ENCODE measurements at regions not wholly inside any gene's neighbourhood (a gene's known extent, or its start where the extent isn't known, plus 50 kb on each side); places are given as distances from the start of the nearest gene placed in this dataset.

GRCh38 chr16:17692484-17692883 is 221.7 kb upstream of the XYLT1 start:
- no peak overlapping the region for H3K27ac ChIP-seq (ENCODE audit: low read depth, low read length)
- no peak overlapping the region for H3K9ac ChIP-seq (ENCODE audit: low read depth, low read length)
- no peak overlapping the region for H3K4me3 ChIP-seq (ENCODE audit: low read depth, low read length)
- H3K9me3 ChIP-seq (ENCODE audit: control insufficient read depth, insufficient read depth, low read length): no peaks in the 10 kb centered on the region
- no peaks in the 10 kb centered on the region for H3K36me3 ChIP-seq (ENCODE audit: control insufficient read depth, insufficient read depth, low read length)
- H3K4me1 ChIP-seq (ENCODE audit: control insufficient read depth, insufficient read depth, low read length): no peaks in the 10 kb centered on the region; the same call in 1 of the 2 replicates
- H3K27me3 ChIP-seq (ENCODE audit: control insufficient read depth, insufficient read depth, low read length): no peaks in the 10 kb centered on the region

GRCh38 chr16:17691899-17692176 is 221.1 kb upstream of the XYLT1 start:
- Histone ChIP-seq H3K27ac (ENCODE audit: low read depth, low read length) (no peak overlapping the region), H3K36me3 (ENCODE audit: control insufficient read depth, insufficient read depth, low read length) (no peaks in the 10 kb centered on the region), H3K4me3 (ENCODE audit: low read depth, low read length) (no peak overlapping the region), H3K9ac (ENCODE audit: low read depth, low read length) (no peak overlapping the region), H3K4me1 (ENCODE audit: control insufficient read depth, insufficient read depth, low read length) (no peaks in the 10 kb centered on the region; the same call in 1 of the 2 replicates), H3K9me3 (ENCODE audit: control insufficient read depth, insufficient read depth, low read length) (no peaks in the 10 kb centered on the region), H3K27me3 (ENCODE audit: control insufficient read depth, insufficient read depth, low read length) (no peaks in the 10 kb centered on the region)

- H3K27ac ChIP-seq (ENCODE audit: low read depth, low read length): no peak overlapping the region
- no peak overlapping the region for H3K4me3 ChIP-seq (ENCODE audit: low read depth, low read length)
- no peaks in the 10 kb centered on the region for H3K9me3 ChIP-seq (ENCODE audit: control insufficient read depth, insufficient read depth, low read length)
- H3K9ac ChIP-seq (ENCODE audit: low read depth, low read length): no peak overlapping the region
- H3K27me3 ChIP-seq (ENCODE audit: control insufficient read depth, insufficient read depth, low read length): no peaks in the 10 kb centered on the region
- H3K4me1 ChIP-seq (ENCODE audit: control insufficient read depth, insufficient read depth, low read length): no peaks in the 10 kb centered on the region; the same call in 1 of the 2 replicates
- H3K36me3 ChIP-seq (ENCODE audit: control insufficient read depth, insufficient read depth, low read length): no peaks in the 10 kb centered on the region
Observed at GRCh38 chr16:17691106-17691898, 220.5 kb upstream of the XYLT1 start.

- Histone ChIP-seq H3K4me3 (ENCODE audit: low read depth, low read length) (no peak overlapping the region), H3K9ac (ENCODE audit: low read depth, low read length) (no peak overlapping the region), H3K4me1 (ENCODE audit: control insufficient read depth, insufficient read depth, low read length) (no peaks in the 10 kb centered on the region), H3K27me3 (ENCODE audit: control insufficient read depth, insufficient read depth, low read length) (no peaks in the 10 kb centered on the region), H3K9me3 (ENCODE audit: control insufficient read depth, insufficient read depth, low read length) (peaks cover under 1% of the 10 kb centered on the region), H3K27ac (ENCODE audit: low read depth, low read length) (no peak overlapping the region), H3K36me3 (ENCODE audit: control insufficient read depth, insufficient read depth, low read length) (no peaks in the 10 kb centered on the region)
Observed at GRCh38 chr16:17685447-17685846, 214.7 kb upstream of the XYLT1 start.

DNA sequence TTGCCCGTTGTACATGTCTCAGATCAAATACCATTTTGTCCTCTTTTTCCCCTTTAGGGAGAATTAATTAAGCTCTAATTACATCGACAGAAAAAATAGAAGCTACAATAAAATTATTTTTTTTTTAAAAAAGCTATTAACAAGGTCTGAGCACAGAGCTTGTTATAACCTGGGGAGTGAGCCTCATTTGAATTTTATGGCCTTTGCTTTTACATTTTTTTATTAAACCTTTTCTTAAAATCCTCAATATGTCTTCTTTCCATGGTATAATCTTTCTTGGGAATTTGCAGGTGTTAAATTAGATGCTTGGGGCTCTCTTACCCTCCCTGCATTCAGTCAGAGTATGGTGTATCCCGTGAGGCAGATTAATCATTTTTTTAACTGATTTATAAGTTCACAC is 212.5 kb upstream of the XYLT1 start:
- Histone ChIP-seq H3K27ac (ENCODE audit: low read depth, low read length) (no peak overlapping the region), H3K36me3 (ENCODE audit: control insufficient read depth, insufficient read depth, low read length) (no peaks in the 10 kb centered on the region), H3K4me3 (ENCODE audit: low read depth, low read length) (no peak overlapping the region), H3K9me3 (ENCODE audit: control insufficient read depth, insufficient read depth, low read length) (peaks cover 8% of the 10 kb centered on the region), H3K27me3 (ENCODE audit: control insufficient read depth, insufficient read depth, low read length) (no peaks in the 10 kb centered on the region), H3K4me1 (ENCODE audit: control insufficient read depth, insufficient read depth, low read length) (no peaks in the 10 kb centered on the region; the same call in 1 of the 2 replicates), H3K9ac (ENCODE audit: low read depth, low read length) (no peak overlapping the region)

DNA sequence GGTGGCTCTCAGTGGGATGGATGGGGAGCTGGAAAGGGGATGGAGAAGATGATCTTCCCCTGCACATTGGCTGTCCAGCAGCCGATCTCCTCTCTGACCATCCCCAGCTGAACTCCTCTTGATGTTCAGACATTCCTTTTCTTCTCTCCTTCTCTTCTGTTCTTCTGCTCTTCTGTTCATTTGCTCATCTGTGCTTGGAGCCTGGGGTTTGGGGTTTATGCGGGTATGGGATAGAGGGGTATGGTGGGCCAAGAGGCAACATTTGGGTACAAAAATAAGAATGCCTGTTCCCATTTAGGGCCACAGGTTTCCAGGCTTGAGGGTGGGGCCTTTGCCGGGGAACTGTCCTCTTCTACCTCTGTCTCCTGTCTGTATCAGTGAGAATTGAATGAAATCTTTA is 205.4 kb upstream of the XYLT1 start:
- Histone ChIP-seq H3K9ac (ENCODE audit: low read depth, low read length) (no peak overlapping the region), H3K27me3 (ENCODE audit: control insufficient read depth, insufficient read depth, low read length) (no peaks in the 10 kb centered on the region), H3K36me3 (ENCODE audit: control insufficient read depth, insufficient read depth, low read length) (no peaks in the 10 kb centered on the region), H3K27ac (ENCODE audit: low read depth, low read length) (no peak overlapping the region), H3K4me1 (ENCODE audit: control insufficient read depth, insufficient read depth, low read length) (no peaks in the 10 kb centered on the region; the same call in 1 of the 2 replicates), H3K4me3 (ENCODE audit: low read depth, low read length) (no peak overlapping the region), H3K9me3 (ENCODE audit: control insufficient read depth, insufficient read depth, low read length) (peaks cover 8% of the 10 kb centered on the region)

DNA sequence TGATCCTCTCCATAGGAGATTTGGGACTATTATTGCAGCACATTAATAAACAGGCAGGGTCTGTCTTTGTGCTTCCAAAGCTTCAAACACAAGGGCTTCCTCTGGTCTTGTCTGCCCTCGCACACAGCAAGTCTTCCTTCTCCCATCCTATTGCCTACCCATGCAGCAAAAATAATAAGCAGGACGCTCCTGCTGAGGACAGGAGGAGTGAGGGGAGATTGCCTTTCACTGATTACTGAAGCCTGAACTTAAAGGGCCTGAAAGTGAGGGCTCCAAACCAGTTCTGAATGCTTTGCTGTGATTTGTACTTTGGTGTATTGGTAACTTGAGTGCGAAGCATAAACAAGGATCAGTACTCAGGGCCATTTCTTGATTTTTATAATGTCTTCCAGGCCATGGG is 197.6 kb upstream of the XYLT1 start:
- H3K27ac ChIP-seq (ENCODE audit: low read depth, low read length): no peak overlapping the region
- H3K4me3 ChIP-seq (ENCODE audit: low read depth, low read length): no peak overlapping the region
- no peaks in the 10 kb centered on the region for H3K36me3 ChIP-seq (ENCODE audit: control insufficient read depth, insufficient read depth, low read length)
- H3K27me3 ChIP-seq (ENCODE audit: control insufficient read depth, insufficient read depth, low read length): no peaks in the 10 kb centered on the region
- H3K9ac ChIP-seq (ENCODE audit: low read depth, low read length): no peak overlapping the region
- 0 out of 2 replicates have a peak, but pooled peaks cover 4% of the 10 kb centered on the region for H3K9me3 ChIP-seq (ENCODE audit: control insufficient read depth, insufficient read depth, low read length)
- peaks cover 5% of the 10 kb centered on the region; the same call in 1 of the 2 replicates for H3K4me1 ChIP-seq (ENCODE audit: control insufficient read depth, insufficient read depth, low read length)

GRCh38 chr16:17666293-17666692 is 195.5 kb upstream of the XYLT1 start:
- 0 out of 2 replicates have a peak, but pooled peaks cover 4% of the 10 kb centered on the region for H3K9me3 ChIP-seq (ENCODE audit: control insufficient read depth, insufficient read depth, low read length)
- no peaks in the 10 kb centered on the region for H3K27me3 ChIP-seq (ENCODE audit: control insufficient read depth, insufficient read depth, low read length)
- no peak overlapping the region for H3K9ac ChIP-seq (ENCODE audit: low read depth, low read length)
- H3K4me3 ChIP-seq (ENCODE audit: low read depth, low read length): no peak overlapping the region
- no peaks in the 10 kb centered on the region for H3K36me3 ChIP-seq (ENCODE audit: control insufficient read depth, insufficient read depth, low read length)
- H3K4me1 ChIP-seq (ENCODE audit: control insufficient read depth, insufficient read depth, low read length): peaks cover 16% of the 10 kb centered on the region
- H3K27ac ChIP-seq (ENCODE audit: low read depth, low read length): no peak overlapping the region

DNA sequence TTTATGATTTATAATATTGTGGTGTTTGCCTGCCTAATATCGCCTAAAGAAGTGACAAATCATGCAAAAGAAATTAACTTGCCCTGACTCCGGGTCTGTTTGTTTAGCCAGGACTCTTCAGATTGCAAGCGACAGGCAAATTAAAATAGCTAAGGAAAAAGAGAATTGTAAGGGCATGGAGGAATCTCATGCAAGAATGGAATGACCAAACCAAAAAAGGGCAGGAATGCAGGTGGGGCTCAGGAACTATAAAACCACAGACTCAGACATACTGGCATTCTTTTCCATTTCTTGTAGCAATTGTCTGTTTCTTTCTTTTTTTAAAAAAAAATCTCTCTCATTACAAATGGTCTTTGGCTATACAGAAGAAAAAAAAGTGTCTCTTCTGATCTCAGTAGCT is 188.1 kb upstream of the XYLT1 start:
- Histone ChIP-seq H3K36me3 (ENCODE audit: control insufficient read depth, insufficient read depth, low read length) (no peaks in the 10 kb centered on the region), H3K9me3 (ENCODE audit: control insufficient read depth, insufficient read depth, low read length) (no peaks in the 10 kb centered on the region), H3K4me3 (ENCODE audit: low read depth, low read length) (no peak overlapping the region), H3K4me1 (ENCODE audit: control insufficient read depth, insufficient read depth, low read length) (peaks cover 38% of the 10 kb centered on the region), H3K27me3 (ENCODE audit: control insufficient read depth, insufficient read depth, low read length) (no peaks in the 10 kb centered on the region), H3K9ac (ENCODE audit: low read depth, low read length) (no peak overlapping the region), H3K27ac (ENCODE audit: low read depth, low read length) (no peak overlapping the region)

DNA sequence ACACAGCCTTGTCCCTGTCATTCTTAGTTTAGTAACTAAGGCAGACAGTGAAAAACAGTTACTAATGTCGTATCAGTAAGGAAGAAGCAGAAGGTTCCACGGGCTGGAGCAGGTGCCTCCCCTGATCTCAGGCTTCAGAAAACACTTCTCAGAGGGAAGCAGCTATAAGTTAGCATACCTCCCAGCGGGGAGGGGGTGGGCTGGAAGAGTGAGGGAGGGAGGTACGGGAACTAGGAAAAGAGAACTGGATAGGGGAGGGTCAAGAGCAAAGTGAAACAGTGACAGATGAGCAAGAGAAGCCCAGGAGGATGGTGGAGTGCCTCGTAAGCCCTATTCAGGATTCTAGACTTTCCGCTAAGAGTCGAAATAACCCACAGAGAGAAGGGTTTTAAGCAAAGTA is 186.3 kb upstream of the XYLT1 start:
- H3K27ac ChIP-seq (ENCODE audit: low read depth, low read length): no peak overlapping the region
- no peaks in the 10 kb centered on the region for H3K36me3 ChIP-seq (ENCODE audit: control insufficient read depth, insufficient read depth, low read length)
- H3K9ac ChIP-seq (ENCODE audit: low read depth, low read length): no peak overlapping the region
- H3K27me3 ChIP-seq (ENCODE audit: control insufficient read depth, insufficient read depth, low read length): no peaks in the 10 kb centered on the region
- H3K9me3 ChIP-seq (ENCODE audit: control insufficient read depth, insufficient read depth, low read length): no peaks in the 10 kb centered on the region
- peaks cover 31% of the 10 kb centered on the region for H3K4me1 ChIP-seq (ENCODE audit: control insufficient read depth, insufficient read depth, low read length)
- no peak overlapping the region for H3K4me3 ChIP-seq (ENCODE audit: low read depth, low read length)

DNA sequence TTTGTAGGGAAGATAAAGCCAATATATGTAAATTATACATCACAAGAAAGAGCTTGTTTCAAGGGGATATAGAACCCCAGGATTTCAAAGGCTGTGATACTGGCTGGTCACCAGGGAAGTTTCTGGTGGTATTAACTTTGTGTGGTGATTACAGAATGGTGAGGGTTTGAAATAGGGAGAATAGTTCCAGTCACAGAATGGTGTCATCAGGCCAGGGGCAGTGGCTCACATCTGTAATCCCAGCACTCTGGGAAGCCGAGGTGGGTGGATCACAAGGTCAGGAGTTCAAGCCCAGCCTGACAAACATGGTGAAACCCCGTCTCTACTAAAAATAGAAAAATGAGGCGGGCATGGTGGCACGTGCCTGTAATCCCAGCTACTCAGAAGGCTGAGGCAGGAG is 183.8 kb upstream of the XYLT1 start:
- no peaks in the 10 kb centered on the region for H3K9me3 ChIP-seq (ENCODE audit: control insufficient read depth, insufficient read depth, low read length)
- no peak overlapping the region for H3K4me3 ChIP-seq (ENCODE audit: low read depth, low read length)
- no peaks in the 10 kb centered on the region for H3K36me3 ChIP-seq (ENCODE audit: control insufficient read depth, insufficient read depth, low read length)
- peaks cover 28% of the 10 kb centered on the region for H3K4me1 ChIP-seq (ENCODE audit: control insufficient read depth, insufficient read depth, low read length)
- H3K27me3 ChIP-seq (ENCODE audit: control insufficient read depth, insufficient read depth, low read length): no peaks in the 10 kb centered on the region
- H3K9ac ChIP-seq (ENCODE audit: low read depth, low read length): no peak overlapping the region
- H3K27ac ChIP-seq (ENCODE audit: low read depth, low read length): no peak overlapping the region

Data from HUES48 (cell line).